ENCODE measurements at regions not wholly inside any gene's neighbourhood (a gene's known extent, or its start where the extent isn't known, plus 50 kb on each side); places are given as distances from the start of the nearest gene placed in this dataset.

DNA sequence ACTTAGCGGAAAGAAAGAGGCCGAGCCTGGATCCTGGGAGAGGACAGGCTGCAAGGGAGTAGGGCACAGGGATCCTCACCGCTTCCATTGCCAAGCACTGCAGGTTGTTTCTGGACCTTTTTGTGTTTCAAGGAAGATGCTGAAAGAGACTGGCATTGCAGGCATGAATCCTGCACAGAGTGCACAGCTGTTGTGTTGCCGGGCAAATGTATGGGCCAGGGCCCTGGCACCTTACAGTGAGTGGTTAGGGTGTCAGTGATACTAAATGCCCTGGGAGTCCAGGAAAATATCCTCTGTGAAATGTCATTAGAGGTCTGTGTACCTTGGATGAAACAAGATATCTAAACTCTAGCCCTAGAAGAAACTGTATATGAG, 145.5 kb upstream of the FGGY start:
- TF ChIP-seq, protein P1, sequence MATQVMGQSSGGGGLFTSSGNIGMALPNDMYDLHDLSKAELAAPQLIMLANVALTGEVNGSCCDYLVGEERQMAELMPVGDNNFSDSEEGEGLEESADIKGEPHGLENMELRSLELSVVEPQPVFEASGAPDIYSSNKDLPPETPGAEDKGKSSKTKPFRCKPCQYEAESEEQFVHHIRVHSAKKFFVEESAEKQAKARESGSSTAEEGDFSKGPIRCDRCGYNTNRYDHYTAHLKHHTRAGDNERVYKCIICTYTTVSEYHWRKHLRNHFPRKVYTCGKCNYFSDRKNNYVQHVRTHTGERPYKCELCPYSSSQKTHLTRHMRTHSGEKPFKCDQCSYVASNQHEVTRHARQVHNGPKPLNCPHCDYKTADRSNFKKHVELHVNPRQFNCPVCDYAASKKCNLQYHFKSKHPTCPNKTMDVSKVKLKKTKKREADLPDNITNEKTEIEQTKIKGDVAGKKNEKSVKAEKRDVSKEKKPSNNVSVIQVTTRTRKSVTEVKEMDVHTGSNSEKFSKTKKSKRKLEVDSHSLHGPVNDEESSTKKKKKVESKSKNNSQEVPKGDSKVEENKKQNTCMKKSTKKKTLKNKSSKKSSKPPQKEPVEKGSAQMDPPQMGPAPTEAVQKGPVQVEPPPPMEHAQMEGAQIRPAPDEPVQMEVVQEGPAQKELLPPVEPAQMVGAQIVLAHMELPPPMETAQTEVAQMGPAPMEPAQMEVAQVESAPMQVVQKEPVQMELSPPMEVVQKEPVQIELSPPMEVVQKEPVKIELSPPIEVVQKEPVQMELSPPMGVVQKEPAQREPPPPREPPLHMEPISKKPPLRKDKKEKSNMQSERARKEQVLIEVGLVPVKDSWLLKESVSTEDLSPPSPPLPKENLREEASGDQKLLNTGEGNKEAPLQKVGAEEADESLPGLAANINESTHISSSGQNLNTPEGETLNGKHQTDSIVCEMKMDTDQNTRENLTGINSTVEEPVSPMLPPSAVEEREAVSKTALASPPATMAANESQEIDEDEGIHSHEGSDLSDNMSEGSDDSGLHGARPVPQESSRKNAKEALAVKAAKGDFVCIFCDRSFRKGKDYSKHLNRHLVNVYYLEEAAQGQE (IDR thresholded peaks at IDR 0.05; ENCODE audit: insufficient read depth in 1 of 2, low read depth in 2 of 2, low read length in 2 of 2) = no peak
- TF ChIP-seq POLR2AphosphoS5 (IDR thresholded peaks at IDR 0.05; ENCODE audit: low read depth, low read length) (no peak), SIN3A (IDR thresholded peaks at IDR 0.05; ENCODE audit: borderline replicate concordance, insufficient read depth, low read length) (no peak), TAF1 (IDR thresholded peaks at IDR 0.05; ENCODE audit: borderline replicate concordance, insufficient read depth, low read length) (no peak), FOXP2 (optimal IDR thresholded peaks at IDR 0.05; ENCODE audit: borderline replicate concordance, extremely low read depth, extremely low read length, insufficient read depth) (no peak)

DNA sequence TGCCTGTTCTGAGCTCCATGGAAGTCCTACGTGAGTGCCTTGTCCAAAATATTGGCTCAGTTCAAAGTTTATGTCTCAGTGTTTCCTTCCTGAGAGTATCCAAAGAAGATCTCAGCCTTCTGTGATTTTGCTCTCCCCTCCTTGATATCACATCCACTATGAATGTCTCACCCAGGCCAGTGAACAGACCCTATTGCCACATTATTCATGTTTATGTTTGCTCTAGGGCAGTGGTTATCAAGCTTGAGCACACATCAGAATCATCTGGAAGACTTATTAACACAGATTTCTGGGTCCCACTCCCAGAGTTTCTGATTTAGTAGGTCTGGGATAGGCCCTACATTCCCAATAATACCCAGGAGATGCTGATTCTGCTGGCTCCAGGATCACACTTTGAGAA, 145.0 kb upstream of the FGGY start:
- TF ChIP-seq SIN3A (IDR thresholded peaks at IDR 0.05; ENCODE audit: borderline replicate concordance, insufficient read depth, low read length) (no peak), TAF1 (IDR thresholded peaks at IDR 0.05; ENCODE audit: borderline replicate concordance, insufficient read depth, low read length) (no peak), FOXP2 (optimal IDR thresholded peaks at IDR 0.05; ENCODE audit: borderline replicate concordance, extremely low read depth, extremely low read length, insufficient read depth) (no peak), POLR2AphosphoS5 (IDR thresholded peaks at IDR 0.05; ENCODE audit: low read depth, low read length) (no peak)
- TF ChIP-seq, protein P1 (IDR thresholded peaks at IDR 0.05; ENCODE audit: insufficient read depth in 1 of 2, low read depth in 2 of 2, low read length in 2 of 2) = no peak

DNA sequence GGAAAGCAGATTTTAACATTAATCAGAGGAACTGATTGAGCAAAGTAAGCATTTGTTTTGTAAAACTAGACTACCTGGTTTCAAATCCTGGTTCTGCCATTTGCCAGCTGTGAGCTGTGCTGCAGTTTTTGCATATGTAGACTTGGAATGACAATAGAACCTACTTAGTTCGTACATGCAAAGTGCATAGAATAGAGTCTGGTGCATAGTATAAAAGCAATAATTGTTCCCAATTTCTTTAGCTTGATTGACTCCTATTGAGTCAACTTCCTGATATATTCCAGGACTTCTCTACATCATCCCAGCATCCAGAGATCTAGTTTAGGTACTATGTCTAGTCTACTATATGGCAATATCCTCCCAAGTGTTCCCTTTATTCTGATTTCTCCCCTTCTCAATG, 144.4 kb upstream of the FGGY start:
- TF ChIP-seq, protein P1 (IDR thresholded peaks at IDR 0.05; ENCODE audit: insufficient read depth in 1 of 2, low read depth in 2 of 2, low read length in 2 of 2) = no peak
- TF ChIP-seq TAF1 (IDR thresholded peaks at IDR 0.05; ENCODE audit: borderline replicate concordance, insufficient read depth, low read length) (no peak), POLR2AphosphoS5 (IDR thresholded peaks at IDR 0.05; ENCODE audit: low read depth, low read length) (no peak), FOXP2 (optimal IDR thresholded peaks at IDR 0.05; ENCODE audit: borderline replicate concordance, extremely low read depth, extremely low read length, insufficient read depth) (no peak), SIN3A (IDR thresholded peaks at IDR 0.05; ENCODE audit: borderline replicate concordance, insufficient read depth, low read length) (no peak)

DNA sequence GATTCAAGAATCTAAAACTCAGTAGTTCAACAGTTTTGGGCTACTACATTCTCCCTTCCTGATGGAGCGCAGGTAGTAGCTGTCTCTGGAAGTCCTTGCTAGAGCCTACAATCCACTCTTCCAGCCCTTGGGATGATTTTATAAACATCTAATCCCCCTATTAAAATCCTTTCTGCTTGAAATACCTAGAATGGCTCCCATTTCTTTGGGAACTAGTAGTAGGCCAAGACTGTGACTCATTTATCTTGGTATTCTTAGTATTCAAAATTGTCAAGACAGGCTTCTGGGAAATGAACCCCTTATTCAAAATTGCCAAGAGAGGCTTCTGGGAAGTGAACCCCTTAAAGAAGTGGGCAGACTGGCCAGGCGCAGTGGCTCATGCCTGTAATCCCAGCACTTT, 142.5 kb upstream of the FGGY start:
- TF ChIP-seq, protein P1 (IDR thresholded peaks at IDR 0.05; ENCODE audit: insufficient read depth in 1 of 2, low read depth in 2 of 2, low read length in 2 of 2) = no peak
- TF ChIP-seq SIN3A (IDR thresholded peaks at IDR 0.05; ENCODE audit: borderline replicate concordance, insufficient read depth, low read length) (no peak), FOXP2 (optimal IDR thresholded peaks at IDR 0.05; ENCODE audit: borderline replicate concordance, extremely low read depth, extremely low read length, insufficient read depth) (no peak), TAF1 (IDR thresholded peaks at IDR 0.05; ENCODE audit: borderline replicate concordance, insufficient read depth, low read length) (no peak), POLR2AphosphoS5 (IDR thresholded peaks at IDR 0.05; ENCODE audit: low read depth, low read length) (no peak)

DNA sequence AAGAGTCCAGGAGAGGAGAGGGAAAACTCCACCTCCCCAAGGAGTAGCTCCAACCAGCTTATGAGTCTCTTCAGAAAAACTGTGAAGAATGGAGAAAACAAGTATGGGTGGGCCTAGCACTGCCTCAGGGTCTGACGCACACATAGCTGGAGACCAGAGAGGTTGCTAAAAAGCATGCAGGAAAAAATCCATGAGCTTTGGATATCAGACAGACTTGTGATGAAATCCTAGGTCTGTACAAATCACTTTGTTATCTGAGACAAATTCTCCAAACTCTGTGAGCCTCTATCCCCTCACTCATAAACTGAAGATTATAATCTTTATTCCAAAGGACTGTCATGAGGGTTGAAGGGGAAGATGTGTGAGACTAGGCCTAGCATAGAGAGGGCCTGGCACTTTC, 141.5 kb upstream of the FGGY start:
- no peak for TF ChIP-seq POLR2AphosphoS5 (IDR thresholded peaks at IDR 0.05; ENCODE audit: low read depth, low read length)
- no peak for TF ChIP-seq FOXP2 (optimal IDR thresholded peaks at IDR 0.05; ENCODE audit: borderline replicate concordance, extremely low read depth, extremely low read length, insufficient read depth)
- TF ChIP-seq SIN3A (IDR thresholded peaks at IDR 0.05; ENCODE audit: borderline replicate concordance, insufficient read depth, low read length) = no peak
- TF ChIP-seq, protein P1 (IDR thresholded peaks at IDR 0.05; ENCODE audit: insufficient read depth in 1 of 2, low read depth in 2 of 2, low read length in 2 of 2) = no peak
- no peak for TF ChIP-seq TAF1 (IDR thresholded peaks at IDR 0.05; ENCODE audit: borderline replicate concordance, insufficient read depth, low read length)

All from PFSK-1 (cell line).